B cell (primary cell): ENCODE measurements at regions not wholly inside any gene's neighbourhood (a gene's known extent, or its start where the extent isn't known, plus 50 kb on each side); places are given as distances from the start of the nearest gene placed in this dataset.

ENCODE experiments used
- ATAC-seq: fragments of 200-7000 bp; cut with Tn5 transposase; one replicate; pipeline ENCODE4 v1.10.0; 2021; ENCODE audit warnings: low read depth, mild to moderate bottlenecking, moderate number of reproducible peaks, moderate library complexity
- CTCF ChIA-PET: fragments of 350-600 bp; sonication (Branson Sonifier 250); formaldehyde crosslinking; loops from one replicate; lab custom pipeline; 2021; ENCODE audit warnings: antibody characterized with exemption, inconsistent platforms; lab: Charles Lee
- POLR2A ChIA-PET: fragments of 350-600 bp; sonication (Branson Sonifier 250); formaldehyde crosslinking; loops from one replicate; lab custom pipeline; 2021; ENCODE audit warnings: antibody characterized with exemption; lab: Charles Lee
- DNase-seq: peaks from one replicate; pipeline ENCODE4 v3.0.0; 2013
- H2AFZ ChIP-seq: 2 replicates; pipeline ENCODE4 v1.6.1; 2012; ENCODE audit warnings: mild to moderate bottlenecking, low read depth, low read length; ENCODE audit not compliant: insufficient read depth, poor library complexity, severe bottlenecking
- H3K27ac ChIP-seq, 2 donors: 1 replicate in 1 of 2; 2 replicates in 1 of 2; pipeline ENCODE4 v1.5.1; 2012 to 2013; ENCODE audit warnings: low read length in 2 of 2, mild to moderate bottlenecking in 2 of 2, moderate library complexity in 1 of 2
- H3K27me3 ChIP-seq, 4 experiments: fragments of 200-600 bp in 1 of 4; sonication (generic) in 1 of 4; replicated peaks in 1 of 4; 1 replicate in 2 of 4; 2 replicates in 2 of 4; pipeline versions ENCODE4 v1.6.1 to v1.7.0; 2013 to 2016; ENCODE audit warnings: low read length in 3 of 4, mild to moderate bottlenecking in 2 of 4, mixed read lengths in 1 of 4, moderate library complexity in 1 of 4; ENCODE audit not compliant: insufficient read depth in 4 of 4, control insufficient read depth in 3 of 4; ENCODE audit errors: control extremely low read depth in 1 of 4
- H3K36me3 ChIP-seq, 2 experiments: replicated peaks in 1 of 2; 1 replicate in 1 of 2; 2 replicates in 1 of 2; pipeline versions ENCODE4 v1.6.1 to v1.7.1; 2013; ENCODE audit warnings: low read length in 1 of 2; ENCODE audit not compliant: insufficient read depth in 2 of 2, control insufficient read depth in 1 of 2; ENCODE audit errors: control extremely low read depth in 1 of 2, extremely low read depth in 1 of 2
- H3K4me1 ChIP-seq, 2 donors: fragments of 200-600 bp in 1 of 2; sonication (generic) in 1 of 2; 1 replicate in 1 of 2; 2 replicates in 1 of 2; pipeline versions ENCODE4 v1.5.1 to v1.6.1; 2013 to 2017; ENCODE audit warnings: low read length in 2 of 2; ENCODE audit not compliant: control insufficient read depth in 2 of 2, insufficient read depth in 2 of 2
- H3K4me2 ChIP-seq: replicated peaks from 2 replicates; pipeline ENCODE3; 2012; ENCODE audit warnings: mild to moderate bottlenecking, low read depth, low read length; ENCODE audit not compliant: poor library complexity, severe bottlenecking
- H3K4me3 ChIP-seq, 5 experiments: fragments of 200-600 bp in 1 of 5; sonication (generic) in 1 of 5; 1 replicate in 3 of 5; 2 replicates in 2 of 5; pipeline versions ENCODE4 v1.5.1 to v1.7.0; 2011 to 2016; ENCODE audit warnings: low read length in 4 of 5, mild to moderate bottlenecking in 4 of 5, low read depth in 2 of 5, control low read depth in 1 of 5, moderate library complexity in 1 of 5; ENCODE audit not compliant: insufficient read depth in 1 of 5; ENCODE audit errors: control extremely low read depth in 1 of 5, extremely low read depth in 1 of 5
- H3K79me2 ChIP-seq: fragments of 200-600 bp; sonication (generic); one replicate; pipeline ENCODE4 v1.6.0; 2016; ENCODE audit warnings: low read length; ENCODE audit not compliant: control insufficient read depth, insufficient read depth
- H3K9ac ChIP-seq: fragments of 200-600 bp; sonication (generic); 2 replicates; pipeline ENCODE4 v1.6.1; 2017; ENCODE audit warnings: mild to moderate bottlenecking, low read length, moderate library complexity
- H3K9me3 ChIP-seq, 3 donors: one replicate each; pipeline versions ENCODE4 v1.6.1 to v1.7.1; 2013; ENCODE audit warnings: low read length in 2 of 3; ENCODE audit not compliant: control insufficient read depth in 2 of 3, insufficient read depth in 1 of 3; ENCODE audit errors: control extremely low read depth in 1 of 3
- H4K20me1 ChIP-seq: 2 replicates; pipeline ENCODE4 v1.6.0; 2012; ENCODE audit warnings: mild to moderate bottlenecking, low read length; ENCODE audit not compliant: insufficient read depth, control insufficient read depth, poor library complexity, severe bottlenecking
- H3K27ac Mint-ChIP-seq: one replicate; pipeline ENCODE4 v1.8.0; 2021; ENCODE audit warnings: mixed read lengths
- H3K27me3 Mint-ChIP-seq: one replicate; pipeline ENCODE4 v1.8.0; 2021; ENCODE audit warnings: mixed read lengths
- H3K4me1 Mint-ChIP-seq: one replicate; pipeline ENCODE4 v1.8.0; 2021; ENCODE audit warnings: mixed read lengths
- H3K4me3 Mint-ChIP-seq: one replicate; pipeline ENCODE4 v1.8.0; 2021; ENCODE audit warnings: mixed read lengths
- H3K9me3 Mint-ChIP-seq: one replicate; pipeline ENCODE4 v1.8.0; 2022; ENCODE audit warnings: mixed read lengths; ENCODE audit not compliant: insufficient read depth
- CTCF ChIP-seq: fragments of 200-600 bp; IDR thresholded peaks from one replicate; pipeline ENCODE4 v1.8.0; 2022; ENCODE audit warnings: antibody characterized with exemption, mild to moderate bottlenecking
- EZH2 ChIP-seq: IDR thresholded peaks from 2 replicates; pipeline ENCODE4 v1.6.1; 2012; ENCODE audit warnings: borderline replicate concordance, low read depth, mild to moderate bottlenecking, moderate library complexity, low read length; ENCODE audit not compliant: insufficient read depth, poor library complexity, severe bottlenecking
- WGBS: methylation state at CpG from one replicate; pipeline ENCODE4 v1.1.5; 2013; ENCODE audit warnings: missing lambda C conversion rate; ENCODE audit not compliant: insufficient coverage; 5-methylcytosine and 5-hydroxymethylcytosine counted together
- intact Hi-C: fragments of 100-400 bp; cut with micrococcal nuclease; formaldehyde crosslinking; loops from one replicate; pipeline ENCODE4 v1.10.0; 2022

- POLR2A ChIA-PET, result no interaction called here
- Mint-ChIP-seq H3K9me3 (no peaks in the 10 kb centered on the region), H3K4me3 (no peak overlapping the region), H3K27ac (no peak overlapping the region), H3K27me3 (no peaks in the 10 kb centered on the region), H3K4me1 (no peaks in the 10 kb centered on the region)
- Histone ChIP-seq H3K27ac (no peak overlapping the region), H3K27me3 (no peaks in the 10 kb centered on the region), H3K36me3 (no peaks in the 10 kb centered on the region), H3K4me3 (no peak overlapping the region), H2AFZ (no peak overlapping the region), H3K9me3 (no peaks in the 10 kb centered on the region), H3K9ac (no peak overlapping the region), H3K4me2 (no peak overlapping the region), H3K4me1 (no peaks in the 10 kb centered on the region), H3K79me2 (no peaks in the 10 kb centered on the region), H4K20me1 (no peaks in the 10 kb centered on the region)
- ATAC-seq, result no peak
- TF ChIP-seq EZH2 (no peak), CTCF (peak; percentile 23)
- DNase-seq, result peak; percentile 4
- CTCF ChIA-PET, result interaction anchor here (1.0 kb wide), 2 partner anchors 11 to 1064 kb away, joined by 3 to 5 read pairs; no protein-coding TSS in a partner anchor
- 8% methylated on average over 6 of the region's 7 CpGs for WGBS
- intact Hi-C loops, result no loop called here
Observed at GRCh38 chr11:42524534-42525227, 787.1 kb upstream of the API5 start.

- H3K4me1 Mint-ChIP-seq, result no peaks in the 10 kb centered on the region
Observed at GRCh38 chr11:42526426-42526825, 785.4 kb upstream of the API5 start.

More at GRCh38 chr11:42526426-42526825, 785.4 kb upstream of the API5 start:
- H3K9me3 ChIP-seq, result no peaks in the 10 kb centered on the region
- no peak overlapping the region for H3K27ac Mint-ChIP-seq
- no peaks in the 10 kb centered on the region for H3K36me3 ChIP-seq
- 88% methylated on average over 2 of the region's 4 CpGs for WGBS
- H3K4me2 ChIP-seq, result no peak overlapping the region
- H3K9me3 Mint-ChIP-seq, result no peaks in the 10 kb centered on the region
- H3K4me1 ChIP-seq, result no peaks in the 10 kb centered on the region
- ATAC-seq, result no peak
- POLR2A ChIA-PET, result no interaction called here
- no peaks in the 10 kb centered on the region for H3K79me2 ChIP-seq
- H3K4me3 Mint-ChIP-seq, result no peak overlapping the region
- no peak overlapping the region for H3K27ac ChIP-seq
- no peaks in the 10 kb centered on the region for H3K27me3 ChIP-seq
- no peaks in the 10 kb centered on the region for H3K27me3 Mint-ChIP-seq
- no peaks in the 10 kb centered on the region for H4K20me1 ChIP-seq
- no peak for DNase-seq
- no peak overlapping the region for H3K9ac ChIP-seq
- TF ChIP-seq EZH2 (no peak), CTCF (no peak)
- H3K4me3 ChIP-seq, result no peak overlapping the region
- H2AFZ ChIP-seq, result no peak overlapping the region
- intact Hi-C loops, result no loop called here
- CTCF ChIA-PET, result no interaction called here
